A549 (cell line): ENCODE measurements at regions not wholly inside any gene's neighbourhood (a gene's known extent, or its start where the extent isn't known, plus 50 kb on each side); places are given as distances from the start of the nearest gene placed in this dataset.

Source experiments
- BHLHE40 ChIP-seq: IDR thresholded peaks from 2 replicates; pipeline ENCODE4 v1.6.1; 2012; ENCODE audit warnings: low read depth, low read length, inconsistent platforms
- CEBPB ChIP-seq, 2 experiments: fragments of >200 bp in 1 of 2; sonication (Bioruptor Twin) in 1 of 2; formaldehyde crosslinking in 1 of 2; IDR thresholded peaks; 2 replicates each; pipeline ENCODE4 v1.6.1; 2012 to 2016
- CTCF ChIP-seq: fragments of >200 bp; sonication (Bioruptor Twin); formaldehyde crosslinking; IDR thresholded peaks from 3 replicates; pipeline ENCODE4 v1.5.1; 2016
- EP300 ChIP-seq, 2 experiments: fragments of >200 bp; sonication (Bioruptor Twin); formaldehyde crosslinking; IDR thresholded peaks; 2 replicates in 1 of 2; 3 replicates in 1 of 2; pipeline ENCODE4 v1.6.1; 2016 to 2017
- KDM5A ChIP-seq: fragments of 200-600 bp; sonication (generic); IDR thresholded peaks from 2 replicates; pipeline ENCODE4 v1.6.1; 2016; ENCODE audit warnings: antibody characterized with exemption, mild to moderate bottlenecking
- MAX ChIP-seq: IDR thresholded peaks from 2 replicates; pipeline ENCODE4 v1.6.1; 2012
- MYC ChIP-seq: IDR thresholded peaks from 2 replicates; pipeline ENCODE4 v1.6.1; 2012; ENCODE audit warnings: mild to moderate bottlenecking, inconsistent platforms, low read length, improper control_type of control experiment, borderline replicate concordance
- PBX3 ChIP-seq: IDR thresholded peaks from 2 replicates; pipeline ENCODE4 v1.6.1; 2012
- POLR2A ChIP-seq: IDR thresholded peaks from 2 replicates; pipeline ENCODE4 v1.6.1; 2012; ENCODE audit warnings: mild to moderate bottlenecking, low read length
- REST ChIP-seq: fragments of 200-600 bp; sonication (generic); IDR thresholded peaks from 2 replicates; pipeline ENCODE4 v1.6.1; 2016; ENCODE audit warnings: antibody characterized with exemption, mild to moderate bottlenecking, moderate library complexity
- ZNF302 ChIP-seq: fragments of 250-450 bp; sonication (Bioruptor Pico); IDR thresholded peaks from 2 replicates; pipeline ENCODE4 v1.9.0; 2021; ENCODE audit warnings: inconsistent platforms, mild to moderate bottlenecking, moderate library complexity

- TF ChIP-seq PBX3 (no peak), ZNF302 (CRISPR knock-in tag) (no peak), BHLHE40 (no peak), CTCF (no peak), REST (no peak), MYC (no peak), MAX (no peak), POLR2A (no peak), KDM5A (no peak), EP300 (IDR thresholded peaks at IDR 0.05) (no peak), CEBPB (IDR thresholded peaks at IDR 0.05) (no peak)
Observed at GRCh38 chr2:215625207-215625606, 189.3 kb upstream of the FN1 start.
